ENCODE measurements at regions not wholly inside any gene's neighbourhood (a gene's known extent, or its start where the extent isn't known, plus 50 kb on each side); places are given as distances from the start of the nearest gene placed in this dataset.

DNA sequence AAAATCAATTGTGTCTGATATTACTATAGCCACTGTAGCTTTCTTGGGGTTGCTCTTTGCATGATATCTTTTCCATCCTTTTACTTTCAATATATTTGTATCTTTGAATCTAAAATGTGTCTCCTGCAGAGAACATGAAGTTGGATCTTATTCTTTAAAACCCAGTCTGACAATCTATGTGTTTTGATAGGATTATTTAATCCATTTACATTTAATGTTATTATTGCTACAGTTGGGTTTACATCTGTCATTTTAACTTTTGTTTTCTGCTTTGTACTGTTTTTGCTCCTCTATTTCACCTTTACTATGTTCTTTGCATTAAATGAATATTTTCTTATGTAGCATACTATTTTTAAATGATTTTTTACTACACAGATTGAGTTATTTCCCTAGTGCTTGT lies 230.9 kb downstream of the ANTXR2 start:
- TF ChIP-seq EZH2 (IDR thresholded peaks at IDR 0.05; ENCODE audit: borderline replicate concordance, low read depth, low read length, poor library complexity, severe bottlenecking) (no peak), CTCF (conservative IDR thresholded peaks at IDR 0.05; ENCODE audit: low read depth, low read length) (no peak)
- POLR2A ChIA-PET (ENCODE audit: low non-redundant PET), result no interaction called here
- H3K27me3 ChIP-seq (replicated peaks; ENCODE audit: insufficient read depth, low read depth, low read length, poor library complexity), result no peaks in the 10 kb centered on the region
- no peaks in the 10 kb centered on the region for H3K9me3 ChIP-seq (ENCODE audit: low read depth, low read length, poor library complexity, severe bottlenecking)
- BruUV-seq (replicated peaks), result no TSS peak
- intact Hi-C loops (cut with micrococcal nuclease; ENCODE audit: unreplicated experiment), result no loop called here
- H3K4me1 ChIP-seq (ENCODE audit: insufficient read depth, low read length, poor library complexity, severe bottlenecking), result no peaks in the 10 kb centered on the region
- H3K36me3 ChIP-seq (ENCODE audit: insufficient read depth, low read length, poor library complexity, severe bottlenecking), result no peaks in the 10 kb centered on the region
- H3K27ac ChIP-seq (ENCODE audit: low read depth, low read length, poor library complexity, severe bottlenecking), result no peak overlapping the region
- CTCF ChIA-PET, result no interaction called here
- no peak overlapping the region for H3K4me3 ChIP-seq (ENCODE audit: low read depth, low read length, poor library complexity, severe bottlenecking)
- no peak for DNase-seq (ENCODE audit: low spot score)

- H3K9me3 ChIP-seq (ENCODE audit: low read depth, low read length, poor library complexity, severe bottlenecking), result no peaks in the 10 kb centered on the region
- ChIA-PET POLR2A (ENCODE audit: low non-redundant PET) (no interaction called here), CTCF (no interaction called here)
- H3K4me3 ChIP-seq (ENCODE audit: low read depth, low read length, poor library complexity, severe bottlenecking), result no peak overlapping the region
- BruUV-seq (replicated peaks), result no TSS peak
- no peaks in the 10 kb centered on the region for H3K4me1 ChIP-seq (ENCODE audit: insufficient read depth, low read length, poor library complexity, severe bottlenecking)
- no peak for DNase-seq (ENCODE audit: low spot score)
- no peaks in the 10 kb centered on the region for H3K27me3 ChIP-seq (replicated peaks; ENCODE audit: insufficient read depth, low read depth, low read length, poor library complexity)
- H3K36me3 ChIP-seq (ENCODE audit: insufficient read depth, low read length, poor library complexity, severe bottlenecking), result no peaks in the 10 kb centered on the region
- no peak overlapping the region for H3K27ac ChIP-seq (ENCODE audit: low read depth, low read length, poor library complexity, severe bottlenecking)
- no peak for TF ChIP-seq CTCF (conservative IDR thresholded peaks at IDR 0.05; ENCODE audit: low read depth, low read length)
- no peak for TF ChIP-seq EZH2 (IDR thresholded peaks at IDR 0.05; ENCODE audit: borderline replicate concordance, low read depth, low read length, poor library complexity, severe bottlenecking)
- intact Hi-C loops (cut with micrococcal nuclease; ENCODE audit: unreplicated experiment), result no loop called here
Observed at GRCh38 chr4:79833857-79834256, 239.2 kb downstream of the ANTXR2 start.

DNA sequence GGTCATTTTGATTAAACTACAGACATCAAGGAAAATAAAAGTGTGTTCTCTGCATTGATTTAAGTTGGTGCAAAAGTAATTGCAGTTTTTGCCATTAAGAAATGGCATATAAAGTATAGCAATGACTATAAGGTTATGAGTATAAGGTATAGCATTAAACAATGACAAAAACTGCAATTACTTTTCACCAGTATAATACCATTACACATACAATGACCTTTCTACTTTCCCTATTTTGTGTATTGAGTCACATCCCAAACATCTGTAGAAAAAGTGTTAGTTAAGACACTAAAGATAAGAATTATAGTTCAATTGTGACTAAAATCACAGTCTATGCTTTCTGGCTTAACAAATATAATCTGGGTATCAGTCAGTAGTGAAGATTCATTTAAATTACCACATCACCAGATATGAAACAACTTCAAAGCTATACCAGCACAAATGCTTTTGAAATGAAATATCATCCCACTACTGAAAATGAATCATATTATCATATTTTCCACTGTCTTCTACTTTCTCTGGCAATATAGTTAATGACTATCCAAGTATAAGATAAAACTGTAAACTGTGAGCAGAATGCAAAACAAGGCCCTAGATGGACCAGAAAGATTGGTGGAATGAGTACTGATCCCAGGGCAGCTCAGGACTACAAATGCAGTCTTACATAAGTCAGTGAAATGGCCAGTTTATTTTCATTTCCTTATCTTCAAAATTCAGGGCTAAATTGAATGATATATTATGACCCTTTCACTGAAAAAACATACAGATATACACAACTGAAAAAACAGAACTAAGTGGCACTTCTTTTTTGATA lies 241.1 kb downstream of the ANTXR2 start:
- H3K27me3 ChIP-seq (replicated peaks; ENCODE audit: insufficient read depth, low read depth, low read length, poor library complexity), result no peaks in the 10 kb centered on the region
- no peak overlapping the region for H3K4me3 ChIP-seq (ENCODE audit: low read depth, low read length, poor library complexity, severe bottlenecking)
- no peaks in the 10 kb centered on the region for H3K9me3 ChIP-seq (ENCODE audit: low read depth, low read length, poor library complexity, severe bottlenecking)
- no peaks in the 10 kb centered on the region for H3K36me3 ChIP-seq (ENCODE audit: insufficient read depth, low read length, poor library complexity, severe bottlenecking)
- POLR2A ChIA-PET (ENCODE audit: low non-redundant PET), result no interaction called here
- TF ChIP-seq EZH2 (IDR thresholded peaks at IDR 0.05; ENCODE audit: borderline replicate concordance, low read depth, low read length, poor library complexity, severe bottlenecking) (no peak), CTCF (conservative IDR thresholded peaks at IDR 0.05; ENCODE audit: low read depth, low read length) (no peak)
- H3K27ac ChIP-seq (ENCODE audit: low read depth, low read length, poor library complexity, severe bottlenecking), result no peak overlapping the region
- DNase-seq (ENCODE audit: low spot score), result no peak
- intact Hi-C loops (cut with micrococcal nuclease; ENCODE audit: unreplicated experiment), result no loop called here
- no TSS peak for BruUV-seq (replicated peaks)
- CTCF ChIA-PET, result no interaction called here
- no peaks in the 10 kb centered on the region for H3K4me1 ChIP-seq (ENCODE audit: insufficient read depth, low read length, poor library complexity, severe bottlenecking)

Measured in A673 (cell line).